ENCODE measurements at regions not wholly inside any gene's neighbourhood (a gene's known extent, or its start where the extent isn't known, plus 50 kb on each side); places are given as distances from the start of the nearest gene placed in this dataset.

- ChIA-PET CTCF (ENCODE audit: partially characterized antibody) (interaction anchor here (0.6 kb wide), 1 partner anchor 261 kb away, joined by 3 read pairs; no protein-coding TSS in a partner anchor), POLR2A (ENCODE audit: partially characterized antibody) (no interaction called here)
These were observed 74.8 kb upstream of the FRMD6 start for GRCh38 chr14:51576879-51577278.

More at GRCh38 chr14:51576879-51577278, 74.8 kb upstream of the FRMD6 start:
- DNase-seq (ENCODE audit: low read depth in 1 of 2, low spot score in 2 of 2) (no peak), FAIRE-seq (no peak)
- no peaks in the 10 kb centered on the region for H3K79me2 ChIP-seq (ENCODE audit: control insufficient read depth in 1 of 2, insufficient read depth in 2 of 2, low read length in 2 of 2)
- H3K4me2 ChIP-seq (ENCODE audit: insufficient read depth in 1 of 2, low read depth in 2 of 2, low read length in 2 of 2) = no peak overlapping the region
- no peak overlapping the region for H3K4ac ChIP-seq (replicated peaks; ENCODE audit: insufficient read length, low read depth, low read length)
- H4K91ac ChIP-seq (replicated peaks; ENCODE audit: insufficient read length, low read length) = no peak overlapping the region
- no peak overlapping the region for H2BK5ac ChIP-seq (ENCODE audit: low read depth, low read length)
- H4K8ac ChIP-seq (ENCODE audit: extremely low read depth, insufficient read depth, low read length) = no peak overlapping the region
- no peak overlapping the region for H2AFZ ChIP-seq (ENCODE audit: low read length)
- no peaks in the 10 kb centered on the region for H3K23me2 ChIP-seq (ENCODE audit: low read depth, low read length)
- WGBS, 2 experiments (ENCODE audit: extremely low coverage in 1 of 2, insufficient coverage in 1 of 2, insufficient read length in 1 of 2, insufficient replicate concordance in 2 of 2, low coverage in 1 of 2, low lambda C conversion rate in 2 of 2, missing lambda C conversion rate in 1 of 2) = 80% methylated on average over 1 of the region's 1 CpG; no CpG with 5 or more reads in 1 of the 2 experiments
- no peak overlapping the region for H3K14ac ChIP-seq (ENCODE audit: insufficient read length)
- H3K9me3 ChIP-seq (ENCODE audit: insufficient read depth in 2 of 2, low read depth in 1 of 2, low read length in 1 of 2) = no peaks in the 10 kb centered on the region
- no peak overlapping the region for H2AK5ac ChIP-seq (ENCODE audit: low read depth, low read length)
- H3K56ac ChIP-seq (replicated peaks; ENCODE audit: insufficient read length, low read depth, low read length) = no peak overlapping the region
- H3K9ac ChIP-seq (replicated peaks in 1 of 4; ENCODE audit: extremely low read depth in 1 of 4, low read depth in 3 of 4, low read length in 3 of 4) = no peak overlapping the region
- peaks cover 0 to 4% (median under 1%) of the 10 kb centered on the region in 4 experiments; a peak in 1 of 7 replicates for H3K4me1 ChIP-seq (replicated peaks in 1 of 4; ENCODE audit: control insufficient read depth in 3 of 4, insufficient read depth in 4 of 4, low read length in 3 of 4)
- H3K18ac ChIP-seq (ENCODE audit: extremely low read depth, low read length) = no peak overlapping the region
- H4K20me1 ChIP-seq (replicated peaks in 1 of 2; ENCODE audit: control insufficient read depth in 1 of 2, insufficient read depth in 2 of 2, low read length in 2 of 2) = no peaks in the 10 kb centered on the region
- no peaks in the 10 kb centered on the region for H3K27me3 ChIP-seq (replicated peaks in 1 of 4; ENCODE audit: control insufficient read depth in 3 of 4, extremely low read depth in 1 of 4, insufficient read depth in 3 of 4, low read length in 3 of 4)
- H3K23ac ChIP-seq (ENCODE audit: insufficient read length) = no peak overlapping the region
- TF ChIP-seq TBP (IDR thresholded peaks at IDR 0.05; ENCODE audit: low read depth, low read length) (no peak), MAFK (IDR thresholded peaks at IDR 0.05; ENCODE audit: low read depth, low read length) (no peak), TCF12 (IDR thresholded peaks at IDR 0.05; ENCODE audit: low read depth, low read length) (no peak), ZNF274 (IDR thresholded peaks at IDR 0.05; ENCODE audit: borderline replicate concordance, extremely low read depth, low read length) (no peak), JUN (IDR thresholded peaks at IDR 0.05; ENCODE audit: low read depth, low read length) (no peak), GABPA (IDR thresholded peaks at IDR 0.05; ENCODE audit: borderline replicate concordance, insufficient read depth, low read length) (no peak), YY1 (IDR thresholded peaks at IDR 0.05; ENCODE audit: low read depth, low read length) (no peak), CREB1 (IDR thresholded peaks at IDR 0.05) (no peak), POLR2AphosphoS5 (IDR thresholded peaks at IDR 0.05; ENCODE audit: low read depth, low read length) (no peak), ATF3 (IDR thresholded peaks at IDR 0.05; ENCODE audit: insufficient read depth, low read depth, low read length) (no peak), BCL11A (IDR thresholded peaks at IDR 0.05; ENCODE audit: low read depth in 2 of 2, low read length in 2 of 2) (no peak), SP1 (IDR thresholded peaks at IDR 0.05; ENCODE audit: low read depth, low read length) (no peak)
- no peak overlapping the region for H2BK120ac ChIP-seq (replicated peaks; ENCODE audit: low read depth, low read length)
- no peak overlapping the region for H2BK20ac ChIP-seq (ENCODE audit: low read length)
- no peaks in the 10 kb centered on the region for H3K36me3 ChIP-seq (ENCODE audit: control insufficient read depth in 2 of 4, insufficient read depth in 4 of 4, low read length in 3 of 4)
- H3K27ac ChIP-seq (ENCODE audit: low read depth, low read length) = no peak overlapping the region
- no peaks in the 10 kb centered on the region for H3K79me1 ChIP-seq (ENCODE audit: low read depth, low read length)
- H2BK12ac ChIP-seq (ENCODE audit: low read depth, low read length) = no peak overlapping the region
- H3K4me3 ChIP-seq (ENCODE audit: extremely low read depth in 1 of 4, insufficient read depth in 2 of 4, low read depth in 3 of 4, low read length in 4 of 4) = no peak overlapping the region
- H4K5ac ChIP-seq (ENCODE audit: insufficient read length, low read depth, low read length) = no peak overlapping the region
- no peak overlapping the region for H2BK15ac ChIP-seq (ENCODE audit: low read length)

Data from H1 (cell line).